DND-41 (cell line): ENCODE measurements at regions not wholly inside any gene's neighbourhood (a gene's known extent, or its start where the extent isn't known, plus 50 kb on each side); places are given as distances from the start of the nearest gene placed in this dataset.

Source experiments
- ATAC-seq: fragments of 200-7000 bp; cut with Tn5 transposase; 3 replicates; pipeline ENCODE4 v1.9.1; 2021; ENCODE audit warnings: low read depth; ENCODE audit not compliant: insufficient read depth
- DNase-seq: peaks from one replicate; pipeline ENCODE4 v3.0.0-alpha.2; 2020
- H2AFZ ChIP-seq: 2 replicates; pipeline ENCODE4 v1.6.0; 2012; ENCODE audit warnings: low read depth, low read length
- H3K27ac ChIP-seq: 2 replicates; pipeline ENCODE4 v1.5.1; 2012; ENCODE audit warnings: low read length, inconsistent platforms
- H3K27me3 ChIP-seq: fragments of 200-600 bp; sonication (generic); 2 replicates; pipeline ENCODE4 v1.6.0; 2012; ENCODE audit warnings: low read length, mild to moderate bottlenecking, inconsistent platforms; ENCODE audit not compliant: insufficient read depth, poor library complexity
- H3K36me3 ChIP-seq: 2 replicates; pipeline ENCODE4 v1.5.1; 2012; ENCODE audit warnings: low read length, inconsistent platforms; ENCODE audit not compliant: insufficient read depth
- H3K4me1 ChIP-seq: 2 replicates; pipeline ENCODE4 v1.5.1; 2012; ENCODE audit warnings: mild to moderate bottlenecking, low read length; ENCODE audit not compliant: insufficient read depth
- H3K4me2 ChIP-seq: 2 replicates; pipeline ENCODE4 v1.6.0; 2012; ENCODE audit warnings: mild to moderate bottlenecking, moderate library complexity, low read length, inconsistent platforms; ENCODE audit not compliant: insufficient read depth
- H3K4me3 ChIP-seq, 2 experiments: fragments of 200-600 bp in 1 of 2; shearing (Covaris generic) in 1 of 2; 2 replicates each; pipeline ENCODE4 v1.5.1; 2012 to 2016; ENCODE audit warnings: inconsistent platforms in 2 of 2, low read length in 2 of 2, mild to moderate bottlenecking in 2 of 2, low read depth in 1 of 2, moderate library complexity in 1 of 2
- H3K79me2 ChIP-seq: 2 replicates; pipeline ENCODE4 v1.6.0; 2012; ENCODE audit warnings: low read length, inconsistent platforms; ENCODE audit not compliant: insufficient read depth
- H3K9ac ChIP-seq: 2 replicates; pipeline ENCODE4 v1.6.0; 2012; ENCODE audit warnings: low read depth, mild to moderate bottlenecking, inconsistent platforms, low read length, moderate library complexity
- H3K9me3 ChIP-seq: 2 replicates; pipeline ENCODE4 v1.5.1; 2012; ENCODE audit warnings: low read length, moderate library complexity, mild to moderate bottlenecking, inconsistent platforms; ENCODE audit not compliant: insufficient read depth, severe bottlenecking
- H4K20me1 ChIP-seq: 2 replicates; pipeline ENCODE4 v1.6.0; 2012; ENCODE audit warnings: low read length; ENCODE audit not compliant: insufficient read depth
- EZH2 ChIP-seq: IDR thresholded peaks from 3 replicates; pipeline ENCODE4 v1.6.1; 2012; ENCODE audit warnings: borderline replicate concordance, low read depth, mild to moderate bottlenecking, moderate library complexity, low read length, inconsistent platforms; ENCODE audit not compliant: severe bottlenecking
- TF ChIP-seq, protein P1 (sequence below): IDR thresholded peaks from 2 replicates; pipeline ENCODE4 v1.5.1; 2012; ENCODE audit warnings: borderline replicate concordance, low read length, moderate library complexity, mild to moderate bottlenecking; ENCODE audit not compliant: poor library complexity, severe bottlenecking; ENCODE audit errors: extremely low read depth

DNA sequence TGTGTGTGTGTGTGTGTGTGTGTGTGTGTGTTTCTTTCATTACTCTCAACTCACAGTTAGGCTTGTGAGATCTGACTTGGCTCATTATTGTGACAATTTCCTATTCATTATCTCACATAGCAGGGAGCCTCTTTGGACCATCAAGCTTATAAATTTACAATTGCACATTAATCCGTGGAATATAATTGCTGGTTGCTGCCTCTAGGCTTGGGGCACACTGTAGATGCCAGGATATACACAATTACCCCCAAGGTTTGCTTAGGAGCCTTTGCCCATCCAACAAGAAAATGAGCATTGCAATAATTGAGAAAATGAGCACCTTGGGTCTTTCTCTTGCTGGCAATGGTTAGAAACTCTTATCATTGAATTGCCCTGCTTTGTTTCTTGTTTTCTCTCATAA, 161.6 kb upstream of the DMRTA1 start:
- Histone ChIP-seq H3K9me3 (no peaks in the 10 kb centered on the region), H3K4me3 (no peak overlapping the region), H3K27me3 (no peaks in the 10 kb centered on the region), H3K27ac (no peak overlapping the region), H3K36me3 (no peaks in the 10 kb centered on the region), H3K9ac (no peak overlapping the region), H2AFZ (no peak overlapping the region), H3K79me2 (no peaks in the 10 kb centered on the region), H4K20me1 (no peaks in the 10 kb centered on the region), H3K4me2 (no peak overlapping the region), H3K4me1 (no peaks in the 10 kb centered on the region)
- ATAC-seq (no peak), DNase-seq (no peak)
- TF ChIP-seq, protein P1, sequence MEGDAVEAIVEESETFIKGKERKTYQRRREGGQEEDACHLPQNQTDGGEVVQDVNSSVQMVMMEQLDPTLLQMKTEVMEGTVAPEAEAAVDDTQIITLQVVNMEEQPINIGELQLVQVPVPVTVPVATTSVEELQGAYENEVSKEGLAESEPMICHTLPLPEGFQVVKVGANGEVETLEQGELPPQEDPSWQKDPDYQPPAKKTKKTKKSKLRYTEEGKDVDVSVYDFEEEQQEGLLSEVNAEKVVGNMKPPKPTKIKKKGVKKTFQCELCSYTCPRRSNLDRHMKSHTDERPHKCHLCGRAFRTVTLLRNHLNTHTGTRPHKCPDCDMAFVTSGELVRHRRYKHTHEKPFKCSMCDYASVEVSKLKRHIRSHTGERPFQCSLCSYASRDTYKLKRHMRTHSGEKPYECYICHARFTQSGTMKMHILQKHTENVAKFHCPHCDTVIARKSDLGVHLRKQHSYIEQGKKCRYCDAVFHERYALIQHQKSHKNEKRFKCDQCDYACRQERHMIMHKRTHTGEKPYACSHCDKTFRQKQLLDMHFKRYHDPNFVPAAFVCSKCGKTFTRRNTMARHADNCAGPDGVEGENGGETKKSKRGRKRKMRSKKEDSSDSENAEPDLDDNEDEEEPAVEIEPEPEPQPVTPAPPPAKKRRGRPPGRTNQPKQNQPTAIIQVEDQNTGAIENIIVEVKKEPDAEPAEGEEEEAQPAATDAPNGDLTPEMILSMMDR = no peak
- no peak for TF ChIP-seq EZH2

GRCh38 chr9:22286661-22287060, 160.0 kb upstream of the DMRTA1 start:
- H3K79me2 ChIP-seq = no peaks in the 10 kb centered on the region
- H3K27ac ChIP-seq = no peak overlapping the region
- DNase-seq (no peak), ATAC-seq (no peak)
- no peaks in the 10 kb centered on the region for H3K27me3 ChIP-seq
- no peak overlapping the region for H3K9ac ChIP-seq
- no peaks in the 10 kb centered on the region for H4K20me1 ChIP-seq
- H3K36me3 ChIP-seq = no peaks in the 10 kb centered on the region
- no peak overlapping the region for H2AFZ ChIP-seq
- H3K9me3 ChIP-seq = no peaks in the 10 kb centered on the region
- no peaks in the 10 kb centered on the region for H3K4me1 ChIP-seq
- H3K4me3 ChIP-seq = no peak overlapping the region
- no peak for TF ChIP-seq EZH2
- TF ChIP-seq, protein P1 = no peak
- H3K4me2 ChIP-seq = no peak overlapping the region

- H3K4me2 ChIP-seq = no peak overlapping the region
- no peak overlapping the region for H3K9ac ChIP-seq
- no peaks in the 10 kb centered on the region for H4K20me1 ChIP-seq
- no peak overlapping the region for H3K27ac ChIP-seq
- TF ChIP-seq, protein P1 = no peak
- TF ChIP-seq EZH2 = no peak
- no peaks in the 10 kb centered on the region for H3K79me2 ChIP-seq
- H3K27me3 ChIP-seq = no peaks in the 10 kb centered on the region
- no peaks in the 10 kb centered on the region for H3K9me3 ChIP-seq
- H3K4me1 ChIP-seq = no peaks in the 10 kb centered on the region
- no peaks in the 10 kb centered on the region for H3K36me3 ChIP-seq
- ATAC-seq (no peak), DNase-seq (no peak)
- H3K4me3 ChIP-seq = no peak overlapping the region
- no peak overlapping the region for H2AFZ ChIP-seq
These were observed 158.0 kb upstream of the DMRTA1 start for GRCh38 chr9:22288661-22289060.
